ENCODE measurements at regions not wholly inside any gene's neighbourhood (a gene's known extent, or its start where the extent isn't known, plus 50 kb on each side); places are given as distances from the start of the nearest gene placed in this dataset.

DNA sequence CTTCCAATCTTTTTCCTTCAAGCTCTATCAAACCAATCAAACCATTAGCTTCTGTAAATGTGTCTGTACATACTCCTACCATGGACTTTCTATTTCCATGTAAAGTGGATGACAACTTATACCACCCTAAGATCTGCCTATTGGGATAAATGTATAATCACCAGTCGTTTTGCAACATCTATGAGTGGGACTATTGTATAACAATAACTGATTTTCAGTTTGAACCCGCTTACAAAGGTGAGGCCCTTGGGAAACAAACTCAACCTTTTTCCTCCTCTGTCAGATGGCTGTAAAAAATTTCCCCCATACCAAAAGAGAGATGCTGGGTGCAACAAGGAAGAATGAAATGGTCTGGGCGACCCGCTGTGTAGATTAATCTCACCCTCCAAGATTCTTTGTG, 399.1 kb upstream of the ADAMTS5 start:
- intact Hi-C loops (cut with micrococcal nuclease) (loop anchor here (10.0 kb wide), 1 partner anchor 199 kb away; no protein-coding TSS in a partner anchor), dilution Hi-C loops (cut with MboI; ENCODE audit: extremely low pct_ligation_motif_present, low sequenced_read_pairs) (no loop called here)
- TF ChIP-seq, protein P1, sequence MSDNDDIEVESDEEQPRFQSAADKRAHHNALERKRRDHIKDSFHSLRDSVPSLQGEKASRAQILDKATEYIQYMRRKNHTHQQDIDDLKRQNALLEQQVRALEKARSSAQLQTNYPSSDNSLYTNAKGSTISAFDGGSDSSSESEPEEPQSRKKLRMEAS (IDR thresholded peaks at IDR 0.05; ENCODE audit: insufficient read depth, insufficient read length): no peak
- TF ChIP-seq EZH2 (IDR thresholded peaks at IDR 0.05; ENCODE audit: borderline replicate concordance, low read depth, low read length, severe bottlenecking) (no peak), FOS (IDR thresholded peaks at IDR 0.05; ENCODE audit: borderline replicate concordance, insufficient read depth, low read length) (no peak), GATA2 (IDR thresholded peaks at IDR 0.05; ENCODE audit: insufficient read depth, insufficient read length, low read depth, low read length) (no peak), POLR2AphosphoS5 (IDR thresholded peaks at IDR 0.05; ENCODE audit: insufficient read depth, low read depth, low read length) (no peak), JUN (IDR thresholded peaks at IDR 0.05; ENCODE audit: borderline replicate concordance, insufficient read depth, insufficient read length, low read depth) (no peak), POLR2A (IDR thresholded peaks at IDR 0.05; ENCODE audit: low read depth, low read length) (no peak), MYC (IDR thresholded peaks at IDR 0.05; ENCODE audit: low read depth, low read length) (no peak)
- TF ChIP-seq, protein P2, sequence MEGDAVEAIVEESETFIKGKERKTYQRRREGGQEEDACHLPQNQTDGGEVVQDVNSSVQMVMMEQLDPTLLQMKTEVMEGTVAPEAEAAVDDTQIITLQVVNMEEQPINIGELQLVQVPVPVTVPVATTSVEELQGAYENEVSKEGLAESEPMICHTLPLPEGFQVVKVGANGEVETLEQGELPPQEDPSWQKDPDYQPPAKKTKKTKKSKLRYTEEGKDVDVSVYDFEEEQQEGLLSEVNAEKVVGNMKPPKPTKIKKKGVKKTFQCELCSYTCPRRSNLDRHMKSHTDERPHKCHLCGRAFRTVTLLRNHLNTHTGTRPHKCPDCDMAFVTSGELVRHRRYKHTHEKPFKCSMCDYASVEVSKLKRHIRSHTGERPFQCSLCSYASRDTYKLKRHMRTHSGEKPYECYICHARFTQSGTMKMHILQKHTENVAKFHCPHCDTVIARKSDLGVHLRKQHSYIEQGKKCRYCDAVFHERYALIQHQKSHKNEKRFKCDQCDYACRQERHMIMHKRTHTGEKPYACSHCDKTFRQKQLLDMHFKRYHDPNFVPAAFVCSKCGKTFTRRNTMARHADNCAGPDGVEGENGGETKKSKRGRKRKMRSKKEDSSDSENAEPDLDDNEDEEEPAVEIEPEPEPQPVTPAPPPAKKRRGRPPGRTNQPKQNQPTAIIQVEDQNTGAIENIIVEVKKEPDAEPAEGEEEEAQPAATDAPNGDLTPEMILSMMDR (IDR thresholded peaks at IDR 0.05; ENCODE audit: extremely low read depth in 1 of 2, insufficient read depth in 1 of 2, low read depth in 1 of 2, low read length in 2 of 2): no peak
- no TSS peak for BruUV-seq (replicated peaks)
- Histone ChIP-seq H3K9me1 (replicated peaks; ENCODE audit: control insufficient read depth, extremely low read depth, insufficient read depth, low read length) (no peaks in the 10 kb centered on the region), H4K20me1 (replicated peaks; ENCODE audit: control insufficient read depth, extremely low read depth, insufficient read depth, low read length) (no peaks in the 10 kb centered on the region), H3K4me3 (replicated peaks in 1 of 3; ENCODE audit: insufficient read depth in 1 of 3, low read depth in 1 of 3, low read length in 3 of 3) (no peak overlapping the region), H2AFZ (ENCODE audit: low read depth, low read length) (no peak overlapping the region), H3K4me1 (ENCODE audit: control insufficient read depth, extremely low read depth, insufficient read depth, low read length) (no peaks in the 10 kb centered on the region), H3K27ac (ENCODE audit: insufficient read depth, low read depth, low read length) (no peak overlapping the region), H3K9me3 (replicated peaks; ENCODE audit: control insufficient read depth, insufficient read depth, low read length) (no peaks in the 10 kb centered on the region), H3K36me3 (ENCODE audit: control insufficient read depth in 2 of 2, extremely low read depth in 1 of 2, insufficient read depth in 2 of 2, low read length in 2 of 2) (no peaks in the 10 kb centered on the region), H3K79me2 (ENCODE audit: control insufficient read depth, insufficient read depth, low read length) (no peaks in the 10 kb centered on the region), H3K27me3 (ENCODE audit: control insufficient read depth in 2 of 2, insufficient read depth in 2 of 2, low read length in 2 of 2) (no peaks in the 10 kb centered on the region), H3K4me2 (ENCODE audit: insufficient read depth, low read length) (no peak overlapping the region), H3K9ac (replicated peaks; ENCODE audit: extremely low read depth, insufficient read depth, low read length) (no peak overlapping the region)
- CTCF ChIA-PET: no interaction called here
- POLR2A ChIA-PET: no interaction called here
- DNase-seq (ENCODE audit: low read depth, low spot score): no peak
- no peak for FAIRE-seq
